DMS153 treated with DMSO at 0.1 percent for 48 hours (cell line): ENCODE measurements at regions not wholly inside any gene's neighbourhood (a gene's known extent, or its start where the extent isn't known, plus 50 kb on each side); places are given as distances from the start of the nearest gene placed in this dataset.

Experiments
- DNase-seq: peaks from one replicate; lab custom pipeline; 2025; ENCODE audit not compliant: unreplicated experiment; lab: John Stamatoyannopoulos, UW

DNA sequence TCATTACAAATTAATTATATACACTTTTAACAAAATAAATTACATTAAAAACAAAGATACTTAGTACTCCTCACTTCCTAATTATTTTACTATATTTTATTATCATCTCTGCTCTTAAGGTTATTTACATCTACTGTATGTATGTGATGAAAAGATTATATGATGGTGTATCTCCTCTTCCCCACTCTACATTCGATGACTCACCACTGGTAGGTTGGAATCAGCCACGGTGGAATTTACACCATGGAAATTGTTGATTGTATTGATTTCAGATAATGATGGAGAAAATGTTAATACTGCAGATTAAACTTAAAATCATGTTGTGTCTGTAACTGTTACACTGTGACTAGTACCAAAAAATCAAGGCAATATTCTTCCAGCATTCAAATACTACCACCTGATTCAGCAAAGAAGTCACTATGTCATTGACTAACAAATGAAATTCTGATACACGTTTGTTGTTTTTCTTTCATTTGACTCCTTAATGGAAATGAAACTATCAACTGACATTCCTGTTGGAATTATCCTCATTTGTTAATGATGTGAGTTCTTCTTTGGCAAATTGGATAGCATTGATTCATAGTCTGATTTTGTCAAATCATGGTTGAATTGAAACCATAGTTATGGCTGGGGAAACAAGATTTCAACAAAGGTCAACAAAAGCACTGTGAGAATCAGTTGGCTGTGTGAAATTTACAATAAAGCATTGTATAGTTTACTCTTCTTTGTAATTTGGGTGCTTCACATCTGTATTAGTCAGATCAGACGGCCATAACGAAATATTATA is 69.0 kb upstream of the NLK start:
- no peak for DNase-seq

DNA sequence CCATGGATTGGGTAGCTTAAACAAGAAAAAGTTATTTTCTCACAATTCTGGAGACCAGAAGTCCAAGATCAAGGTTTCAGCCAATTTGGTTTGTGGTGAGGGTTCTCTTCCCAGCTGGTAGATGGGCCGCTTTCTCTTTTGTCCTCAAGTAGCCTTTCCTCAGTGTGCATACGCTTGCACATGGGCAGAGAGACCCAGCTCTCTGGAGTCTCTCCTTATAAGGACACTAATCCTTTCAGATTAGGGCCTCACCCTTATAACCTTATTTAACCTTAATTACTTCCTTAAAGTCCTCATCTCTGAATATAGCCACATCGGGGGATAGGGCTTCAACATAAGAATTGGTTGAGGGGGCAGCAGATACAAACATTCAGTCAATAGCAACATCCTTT is 68.4 kb upstream of the NLK start:
- no peak for DNase-seq

DNA sequence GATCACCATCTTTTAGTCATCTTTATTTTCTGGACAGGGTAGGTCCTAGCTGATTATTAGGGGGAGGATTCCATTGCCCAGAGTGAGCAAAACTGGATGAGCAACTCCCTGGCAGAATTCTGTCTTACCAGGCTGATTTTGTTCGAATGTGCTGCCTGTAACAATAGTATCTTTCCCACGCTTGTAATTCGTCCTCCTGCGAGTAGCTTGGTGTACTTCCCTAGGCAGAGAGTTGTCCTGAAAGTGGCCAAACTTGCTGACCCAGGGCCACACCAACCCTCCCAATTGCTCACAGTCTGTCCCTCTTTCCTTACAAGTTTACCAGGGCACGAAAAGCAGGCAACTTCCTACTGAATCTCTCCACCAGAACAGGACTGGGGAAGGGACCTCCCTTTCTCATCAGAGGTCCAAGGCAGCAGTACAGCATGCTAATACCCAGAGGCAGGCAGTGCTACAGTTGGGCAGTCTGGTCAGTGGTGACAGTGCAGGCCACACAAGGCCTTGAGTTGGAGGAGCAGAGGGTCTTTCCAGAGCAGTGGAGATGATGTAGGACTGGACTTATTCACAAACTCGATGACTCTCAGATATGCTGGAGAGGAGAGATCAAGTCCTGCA is 67.8 kb upstream of the NLK start:
- no peak for DNase-seq

DNA sequence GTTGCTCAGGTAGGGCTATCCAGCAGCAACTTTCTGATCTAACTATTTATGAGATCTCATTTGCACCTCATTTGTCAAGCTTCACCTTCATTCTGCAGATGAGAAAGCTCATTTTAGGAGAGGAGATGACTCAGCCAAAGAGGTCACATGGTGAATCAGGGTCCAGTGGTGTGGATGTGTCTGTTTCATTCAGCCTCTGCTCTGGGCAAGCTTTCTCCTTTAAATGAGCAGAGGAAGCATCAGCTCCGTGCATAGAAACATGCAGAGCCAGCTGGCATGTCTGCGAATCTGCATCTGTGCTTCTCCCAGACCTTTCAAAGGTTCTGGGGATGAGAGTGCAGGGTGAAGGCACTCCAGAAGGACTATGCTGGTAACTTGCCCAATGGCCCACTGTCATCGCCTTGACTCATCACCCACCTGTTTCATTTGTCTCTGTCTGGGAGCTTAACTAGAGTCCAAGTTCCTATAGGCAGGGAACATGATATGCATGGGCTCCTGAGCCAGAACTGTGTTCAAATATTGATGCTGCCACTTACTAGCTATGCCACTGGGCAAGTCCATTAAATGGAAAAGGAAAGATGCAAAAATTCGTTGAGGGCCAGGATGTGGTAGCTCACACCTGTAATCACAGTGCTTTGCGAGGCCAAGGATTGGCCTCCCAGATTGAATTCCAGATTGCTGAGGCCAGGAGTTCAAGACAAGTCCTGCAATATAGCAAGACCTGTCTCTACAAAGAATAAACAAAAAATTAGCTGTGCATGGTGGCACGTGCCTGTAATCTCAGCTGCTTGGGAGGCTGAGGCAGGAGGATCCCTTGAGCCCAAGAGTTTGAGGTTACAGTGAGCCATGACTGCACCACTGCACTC is 67.1 kb upstream of the NLK start:
- no peak for DNase-seq

DNA sequence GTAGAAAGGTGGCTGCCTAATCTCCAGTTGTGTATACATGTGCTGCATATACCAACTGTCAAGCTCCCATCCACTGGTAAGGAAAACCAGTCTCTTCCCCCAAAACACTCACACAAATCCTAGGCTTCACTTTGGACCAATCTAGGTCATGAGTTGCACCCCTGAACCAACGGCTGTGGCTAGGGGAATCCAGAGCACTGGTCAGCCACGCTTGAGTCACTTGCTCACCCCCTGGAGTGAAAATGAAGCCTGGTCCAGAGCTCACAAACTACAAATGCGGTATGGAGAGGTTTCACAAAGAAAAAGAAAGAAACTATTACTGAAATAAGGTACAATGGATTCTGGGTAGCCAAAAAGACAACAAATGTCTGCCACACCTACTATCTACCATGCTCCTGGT is 66.1 kb upstream of the NLK start:
- no peak for DNase-seq

DNA sequence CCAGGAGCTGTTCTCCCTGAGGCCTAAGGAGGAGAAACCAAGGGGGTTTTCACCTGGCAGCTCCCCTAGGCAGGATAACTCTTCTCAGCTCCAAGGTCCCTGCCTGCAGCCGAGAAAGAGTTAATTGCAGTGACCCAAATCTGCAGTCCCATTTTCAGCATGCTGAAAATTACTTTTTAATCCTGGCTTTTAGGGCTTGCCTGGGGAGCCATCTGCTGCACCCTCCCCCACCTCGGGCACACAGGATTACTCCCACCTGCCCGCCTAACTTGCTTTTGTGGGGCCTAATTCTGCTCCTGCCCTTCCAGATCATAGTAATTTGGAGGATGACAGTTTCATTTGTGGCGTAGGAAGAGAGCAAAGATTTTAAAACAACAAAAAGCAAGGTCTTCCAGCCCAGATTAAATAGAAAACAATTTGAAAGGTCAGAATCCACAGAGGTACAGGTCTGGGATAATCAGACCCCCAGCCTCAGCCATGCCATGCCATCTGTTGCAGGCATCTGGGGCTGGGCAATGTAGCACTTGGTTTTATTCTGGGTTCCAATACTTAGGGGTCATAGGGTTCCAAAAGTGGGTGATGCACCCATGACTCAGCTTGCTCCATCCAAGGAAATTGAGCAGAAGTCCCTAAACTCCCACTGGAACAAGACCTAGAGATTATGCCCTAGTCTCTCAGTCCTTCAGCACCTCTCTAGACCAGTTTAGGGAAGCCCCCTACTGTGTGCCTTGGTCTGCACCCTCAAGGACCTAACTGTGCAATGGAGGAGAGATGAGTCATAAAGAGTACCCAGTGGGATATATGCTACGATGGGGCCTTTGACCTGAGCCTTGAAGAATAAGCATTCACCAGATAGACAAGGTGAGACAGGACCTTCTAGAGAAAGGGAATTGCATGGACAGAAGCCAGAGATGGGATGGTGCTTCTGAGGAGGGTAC is 64.5 kb upstream of the NLK start:
- no peak for DNase-seq

DNA sequence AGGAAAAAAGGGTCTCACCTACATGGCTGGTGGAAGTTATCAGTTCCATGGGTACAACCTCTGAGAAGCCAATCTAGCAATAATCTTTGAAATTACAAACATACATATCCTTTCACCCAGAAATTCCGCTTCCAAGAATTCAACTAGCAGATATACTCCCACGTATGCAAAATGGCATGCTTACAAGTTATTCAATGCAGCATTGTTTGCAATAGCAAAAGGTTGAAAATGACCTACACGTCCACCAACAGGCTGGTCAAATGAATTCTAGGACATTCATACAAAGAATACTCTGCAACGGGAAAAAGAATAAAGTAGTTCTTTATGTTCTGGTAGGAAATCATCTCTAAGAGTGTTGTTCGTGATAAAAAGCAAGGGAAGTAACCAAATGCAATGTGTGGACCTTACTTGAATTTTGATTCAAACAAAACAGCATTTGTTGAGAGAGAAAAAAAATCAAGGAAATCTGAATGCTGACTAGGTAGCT is 63.7 kb upstream of the NLK start:
- no peak for DNase-seq

DNA sequence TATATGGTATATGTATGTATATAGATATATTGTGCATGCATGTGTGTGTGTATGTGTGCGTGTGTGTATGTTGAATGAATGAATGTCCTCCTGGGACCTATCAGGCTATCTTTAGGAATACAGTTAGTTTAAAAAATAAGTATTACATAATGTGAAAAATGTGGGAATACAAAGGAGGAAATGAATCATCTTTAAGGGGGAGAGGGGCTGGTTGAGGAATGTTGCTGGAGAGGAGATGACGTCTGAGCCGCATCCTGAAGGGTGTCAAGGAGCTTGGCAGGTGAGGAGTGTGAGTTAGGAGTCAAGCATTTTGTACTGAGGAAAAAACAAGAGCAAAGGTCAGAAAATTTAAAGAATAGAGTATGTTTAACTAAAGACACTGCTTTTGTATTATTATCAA is 62.4 kb upstream of the NLK start:
- DNase-seq: no peak

DNA sequence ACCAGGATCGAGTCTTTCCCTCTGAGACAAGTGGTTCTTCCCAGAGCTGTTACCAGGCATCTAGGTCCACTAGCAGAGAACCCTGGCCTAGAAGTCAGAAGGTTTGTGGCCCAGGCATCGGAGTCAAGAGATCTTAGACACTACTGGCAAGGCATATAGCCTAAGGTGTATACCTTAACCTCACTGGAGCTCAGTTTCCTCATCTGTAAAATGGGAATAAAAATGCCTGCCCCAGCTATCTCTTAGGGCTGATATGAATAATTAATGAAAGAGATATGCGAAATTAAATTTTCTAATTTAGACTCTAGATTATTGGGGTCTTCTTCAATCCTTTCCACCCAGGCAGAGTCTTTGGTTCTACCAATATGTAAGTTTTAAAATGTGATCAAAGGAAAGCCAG is 60.5 kb upstream of the NLK start:
- DNase-seq: no peak

DNA sequence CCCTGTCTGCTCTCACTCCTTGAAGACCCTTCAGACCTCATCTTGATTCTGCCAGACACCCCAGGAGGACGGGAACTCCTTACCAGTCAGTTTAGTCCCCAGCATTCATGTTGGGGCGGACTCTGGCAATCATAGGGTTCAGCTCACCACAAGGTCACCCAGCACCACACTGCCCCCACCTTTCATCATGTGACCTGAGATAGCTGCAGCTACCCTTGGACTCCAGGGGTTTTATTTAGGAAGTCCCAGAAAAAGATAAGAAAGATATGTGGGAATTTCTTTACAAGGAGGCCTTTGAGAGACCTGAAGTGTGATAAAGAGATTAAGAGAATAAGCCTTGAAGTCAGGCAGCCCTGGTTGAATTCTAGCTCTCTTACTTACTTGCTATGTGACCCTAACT is 59.8 kb upstream of the NLK start:
- DNase-seq: no peak

DNA sequence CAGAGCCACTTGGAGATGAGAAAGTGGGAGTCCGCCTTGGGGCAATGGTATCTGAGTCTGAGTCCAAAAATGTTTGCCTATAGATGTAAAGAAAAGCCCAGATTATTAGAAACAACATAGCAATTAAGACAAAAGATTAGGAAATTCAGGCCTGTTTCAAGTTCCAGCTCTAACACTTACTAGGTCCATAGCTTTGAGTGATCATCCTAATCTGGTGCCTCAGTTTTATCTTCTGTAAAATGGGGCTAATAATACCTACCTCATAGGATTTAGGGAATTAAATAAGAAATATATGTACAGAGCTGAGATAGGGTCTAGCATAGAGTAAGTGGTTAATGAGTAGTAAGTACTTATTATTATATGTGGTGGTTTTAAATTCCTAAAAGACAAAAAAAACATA is 58.6 kb upstream of the NLK start:
- DNase-seq: no peak

DNA sequence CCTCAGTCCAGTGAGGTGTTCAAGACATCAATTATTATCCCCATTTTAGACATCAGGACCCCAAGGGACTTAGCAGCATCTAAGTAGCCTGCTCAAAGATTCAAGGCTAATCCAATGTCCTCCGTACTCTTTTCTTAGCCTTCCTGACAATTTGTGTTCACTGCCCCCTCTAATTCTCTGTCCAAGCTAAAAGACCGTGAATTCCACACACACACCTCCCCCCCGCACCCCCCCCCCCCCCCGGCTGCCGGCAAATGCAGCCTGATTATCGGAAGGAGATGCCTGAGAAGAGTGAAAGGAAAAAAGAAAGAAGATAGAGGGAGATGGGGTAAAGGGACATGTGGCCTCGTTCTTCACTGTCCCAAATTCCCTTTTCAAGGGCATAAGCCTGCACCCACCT is 58.1 kb upstream of the NLK start:
- no peak for DNase-seq

DNA sequence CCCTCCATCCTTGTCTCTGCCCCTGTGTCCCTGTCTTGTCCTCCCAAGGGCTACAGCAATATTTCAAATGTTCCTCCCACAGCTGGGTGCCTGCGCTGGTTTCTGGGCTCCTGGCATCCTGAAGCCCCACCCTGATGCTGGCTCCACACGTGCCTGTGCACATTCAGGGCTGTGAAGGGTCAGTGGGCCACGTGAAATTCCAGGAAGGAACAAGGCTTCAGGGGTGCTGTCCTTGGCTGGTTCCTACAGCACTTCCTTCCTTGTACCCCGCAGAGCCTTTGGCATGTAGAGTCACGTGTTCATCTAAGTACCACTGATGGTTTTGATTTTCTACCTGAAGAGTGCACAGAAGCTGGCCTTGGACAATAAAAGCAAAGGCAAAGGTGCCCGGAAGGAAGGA is 57.7 kb upstream of the NLK start:
- DNase-seq: no peak

DNA sequence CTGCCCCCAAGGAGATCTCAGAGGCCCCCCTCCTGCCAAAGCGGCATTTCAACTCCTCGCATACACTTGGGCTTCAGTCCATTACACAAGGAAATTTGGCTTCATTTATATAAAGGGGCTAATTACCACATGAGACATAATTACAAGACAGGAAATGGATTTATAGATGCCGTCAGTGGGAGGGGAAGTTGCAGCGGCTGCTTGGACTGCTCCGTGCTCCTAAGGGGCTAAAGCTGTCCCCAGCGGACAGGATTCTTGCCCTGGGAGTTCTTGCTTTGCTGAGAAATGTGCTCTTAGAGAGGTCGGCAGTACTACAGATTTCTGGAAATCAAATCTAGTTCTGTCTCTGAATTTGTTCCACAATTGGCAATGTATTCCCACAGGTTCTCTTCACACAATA is 57.2 kb upstream of the NLK start:
- DNase-seq: no peak

DNA sequence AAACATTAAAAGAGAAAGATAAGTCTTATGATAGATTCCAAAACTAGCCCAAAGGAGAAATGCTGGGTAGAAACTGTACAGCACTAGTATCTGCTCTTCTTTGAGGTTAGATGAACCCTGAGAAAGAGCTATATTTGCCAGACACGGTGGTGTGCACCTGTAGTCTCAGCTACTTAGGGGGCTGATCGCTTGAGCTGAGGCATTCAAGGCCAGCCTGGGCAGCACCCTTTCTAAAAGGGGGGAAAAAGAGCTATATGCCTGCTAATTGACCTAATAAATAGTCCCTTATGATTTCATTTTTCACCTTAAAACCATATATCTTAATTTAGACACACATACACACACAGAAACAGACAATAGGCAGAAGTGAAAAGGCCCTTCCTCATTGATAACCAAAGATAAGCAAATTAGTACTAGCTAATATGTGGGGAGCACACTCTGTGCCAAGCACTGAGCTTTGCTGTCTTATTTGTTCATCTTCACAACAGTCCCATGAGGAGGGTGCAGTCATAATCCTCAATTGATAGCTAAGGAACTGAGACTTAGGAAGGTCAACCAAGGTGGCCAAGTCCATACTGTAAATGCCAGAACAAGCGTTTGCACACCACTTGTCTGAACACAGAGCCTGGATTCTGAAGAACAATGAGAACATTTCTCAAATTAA is 56.6 kb upstream of the NLK start:
- no peak for DNase-seq

DNA sequence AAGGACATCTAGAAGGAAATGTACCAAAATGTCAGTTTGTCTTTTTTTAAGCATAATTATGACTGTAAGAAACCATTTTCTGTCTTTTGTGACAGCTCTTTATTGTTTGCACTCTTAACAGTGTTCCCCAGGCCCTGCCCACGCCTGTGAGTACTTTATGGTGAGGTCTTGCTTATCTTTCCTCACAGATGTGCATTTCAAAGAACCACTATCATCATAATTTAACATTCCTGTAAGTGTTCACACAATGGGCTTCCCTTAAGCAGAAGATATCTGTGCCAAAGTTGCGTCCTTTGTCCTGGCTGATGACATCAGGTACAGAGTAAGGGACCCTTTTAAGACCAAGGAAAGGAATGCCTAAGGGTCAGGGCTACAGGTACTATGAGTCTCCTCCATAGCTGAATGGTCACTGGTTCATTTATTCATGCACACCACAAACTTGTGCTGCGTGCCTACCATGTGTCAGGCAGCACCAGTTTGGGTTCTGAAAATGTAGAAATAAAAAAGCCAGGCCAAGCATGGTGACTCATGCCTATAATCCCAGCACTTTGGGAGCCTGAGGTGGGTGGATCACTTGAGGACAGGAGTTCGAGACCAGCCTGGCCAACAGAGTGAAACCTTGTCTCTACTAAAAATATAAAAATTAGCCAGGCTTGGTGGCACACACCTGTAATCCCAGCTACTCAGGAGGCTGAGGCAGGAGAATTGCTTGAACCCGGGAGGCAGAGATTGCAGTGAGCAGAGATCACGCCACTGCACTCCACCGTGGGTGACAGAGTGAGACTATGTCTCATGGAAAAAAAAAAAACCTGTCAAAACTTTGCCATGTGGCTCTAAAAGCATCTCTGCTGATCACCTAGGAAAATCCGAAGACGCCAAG is 55.4 kb upstream of the NLK start:
- no peak for DNase-seq

DNA sequence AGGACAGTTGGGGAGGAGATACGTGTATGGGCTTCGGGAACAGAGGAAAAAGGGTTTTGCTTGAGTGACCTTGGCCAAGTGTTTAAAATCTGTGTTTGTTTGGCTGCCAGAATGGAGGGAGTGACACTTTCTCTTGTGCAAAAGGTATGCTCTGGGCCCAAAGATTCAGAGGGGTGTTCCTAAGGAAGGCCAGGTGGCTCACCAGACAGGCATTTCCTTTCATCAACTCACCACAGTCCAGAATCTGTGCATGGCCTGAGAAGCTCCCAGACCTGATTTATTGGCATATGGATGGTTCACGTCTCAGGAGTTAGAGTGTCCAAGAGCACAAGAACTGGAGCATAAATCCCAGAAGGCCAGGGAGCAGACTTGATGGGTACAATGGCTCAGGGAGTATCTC is 53.4 kb upstream of the NLK start:
- DNase-seq: no peak

DNA sequence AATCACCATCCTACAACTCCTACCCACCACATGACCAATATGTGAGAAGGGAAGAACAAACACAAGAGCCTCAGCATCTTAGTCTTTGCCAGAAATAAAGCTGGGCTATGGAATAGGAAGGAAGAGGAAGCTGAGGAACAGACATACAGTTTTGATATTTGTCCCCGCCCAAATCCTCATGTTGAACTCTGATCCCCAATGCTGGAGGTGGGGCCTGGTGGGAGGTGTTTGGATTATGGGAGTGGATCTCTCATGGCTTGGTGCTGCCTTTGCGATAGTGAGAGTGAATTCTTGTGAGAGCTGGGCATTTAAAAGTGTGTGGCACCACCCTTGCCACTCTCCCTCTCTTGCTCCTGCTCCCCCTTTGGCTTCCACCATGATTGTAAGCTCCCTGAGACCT is 52.4 kb upstream of the NLK start:
- no peak for DNase-seq

DNA sequence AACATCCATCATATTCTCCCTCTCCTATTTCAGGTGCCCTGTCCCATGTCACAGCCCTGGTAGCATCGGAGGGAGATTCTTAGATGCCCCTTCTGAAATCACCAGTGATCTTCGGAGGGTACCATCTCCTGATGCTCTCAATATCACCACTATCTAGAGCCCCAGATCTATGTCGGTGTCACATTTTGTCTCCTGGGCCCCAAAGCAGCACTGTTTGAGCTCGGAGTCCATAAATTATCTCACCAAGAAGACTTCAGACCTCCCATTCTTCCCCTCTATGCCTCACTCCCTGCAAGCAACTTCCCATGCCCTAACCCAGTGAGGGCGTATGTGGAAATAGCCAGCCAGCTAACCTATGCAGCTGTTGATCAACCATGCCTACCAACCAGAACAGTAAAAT is 51.5 kb upstream of the NLK start:
- no peak for DNase-seq
